ENCODE measurements at regions not wholly inside any gene's neighbourhood (a gene's known extent, or its start where the extent isn't known, plus 50 kb on each side); places are given as distances from the start of the nearest gene placed in this dataset.

- TF ChIP-seq CTCF (IDR thresholded peaks at IDR 0.05) (no peak), EP300 (IDR thresholded peaks at IDR 0.05) (no peak)
These were observed 576.6 kb upstream of the SORCS1 start for GRCh38 chr10:107740962-107741690.
